CD4-positive, CD25-positive, alpha-beta regulatory T cell (primary cell): ENCODE measurements at regions not wholly inside any gene's neighbourhood (a gene's known extent, or its start where the extent isn't known, plus 50 kb on each side); places are given as distances from the start of the nearest gene placed in this dataset.

Experiments
- ATAC-seq, 2 donors: fragments of 150-1000 bp; cut with Tn5 transposase; one replicate each; pipeline ENCODE4 v1.10.0; 2021; ENCODE audit warnings: low read depth in 2 of 2, moderate number of reproducible peaks in 2 of 2, moderate library complexity in 1 of 2
- DNase-seq, 3 donors: peaks; one replicate each; pipeline versions ENCODE4 v3.0.0 to v3.0.0-alpha.2; 2012 to 2022; ENCODE audit warnings: mixed read lengths in 1 of 3
- H3K27ac ChIP-seq: one replicate; pipeline ENCODE4 v1.7.0; 2013; ENCODE audit warnings: mild to moderate bottlenecking, low read length; ENCODE audit not compliant: insufficient read depth, poor library complexity, severe bottlenecking
- H3K27me3 ChIP-seq: one replicate; pipeline ENCODE4 v1.7.0; 2013; ENCODE audit warnings: low read length; ENCODE audit not compliant: control insufficient read depth, insufficient read depth
- H3K36me3 ChIP-seq: one replicate; pipeline ENCODE4 v1.7.0; 2013; ENCODE audit warnings: mild to moderate bottlenecking, low read length, moderate library complexity; ENCODE audit not compliant: control insufficient read depth, insufficient read depth
- H3K4me1 ChIP-seq: 2 replicates; pipeline ENCODE4 v1.7.0; 2013; ENCODE audit warnings: mild to moderate bottlenecking, low read length; ENCODE audit not compliant: insufficient read depth, control insufficient read depth, poor library complexity, severe bottlenecking
- H3K4me3 ChIP-seq: one replicate; pipeline ENCODE4 v1.7.0; 2013; ENCODE audit warnings: low read depth, mild to moderate bottlenecking, low read length, moderate library complexity
- H3K9me3 ChIP-seq, 2 experiments: 1 replicate in 1 of 2; 2 replicates in 1 of 2; pipeline ENCODE4 v1.7.0; 2013; ENCODE audit warnings: low read length in 2 of 2, mild to moderate bottlenecking in 1 of 2, moderate library complexity in 1 of 2; ENCODE audit not compliant: control insufficient read depth in 2 of 2
- H3K27ac Mint-ChIP-seq, 3 donors: one replicate each; pipeline ENCODE4 v1.8.0; 2020 to 2022; ENCODE audit warnings: mild to moderate bottlenecking in 3 of 3, mixed read lengths in 3 of 3, moderate library complexity in 2 of 3
- H3K27me3 Mint-ChIP-seq: one replicate; pipeline ENCODE4 v1.8.0; 2022; ENCODE audit warnings: mild to moderate bottlenecking, mixed read lengths
- H3K36me3 Mint-ChIP-seq: one replicate; pipeline ENCODE4 v1.8.0; 2020; ENCODE audit warnings: mixed read lengths
- H3K4me1 Mint-ChIP-seq, 4 donors: one replicate each; pipeline ENCODE4 v1.8.0; 2020 to 2022; ENCODE audit warnings: mixed read lengths in 4 of 4, mild to moderate bottlenecking in 1 of 4
- H3K4me3 Mint-ChIP-seq, 4 donors: one replicate each; pipeline ENCODE4 v1.8.0; 2020 to 2022; ENCODE audit warnings: mild to moderate bottlenecking in 4 of 4, mixed read lengths in 4 of 4, moderate library complexity in 3 of 4
- H3K9me3 Mint-ChIP-seq, 7 donors: one replicate each; pipeline ENCODE4 v1.8.0; 2020 to 2022; ENCODE audit warnings: mixed read lengths in 7 of 7, mild to moderate bottlenecking in 3 of 7, moderate library complexity in 2 of 7

GRCh38 chr14:34063470-34064164, 112.7 kb upstream of the EGLN3 start:
- no peak for ATAC-seq
- H3K27me3 Mint-ChIP-seq: peaks cover 17% of the 10 kb centered on the region

DNA sequence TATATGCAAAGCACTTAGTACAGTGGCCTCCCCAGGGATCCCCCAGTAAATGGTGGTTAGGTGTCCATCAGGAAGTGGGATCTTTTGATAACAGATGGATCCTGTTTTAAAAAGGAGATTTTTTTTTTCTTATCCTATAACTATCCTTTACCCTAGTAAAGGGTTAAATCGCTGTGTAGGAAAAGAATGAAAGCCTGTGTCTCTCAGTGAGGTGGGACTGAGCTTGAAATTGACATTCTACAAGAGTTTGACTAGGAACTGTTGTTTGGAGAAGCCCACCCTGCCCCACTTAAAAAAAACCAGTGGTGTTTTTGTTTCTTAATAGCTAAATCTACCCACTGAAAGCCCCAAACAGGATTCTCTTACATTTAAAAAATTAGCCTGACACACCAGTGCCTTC, 112.2 kb upstream of the EGLN3 start:
- Histone ChIP-seq H3K27ac (no peak overlapping the region), H3K36me3 (no peaks in the 10 kb centered on the region), H3K9me3 (no peaks in the 10 kb centered on the region), H3K4me1 (no peaks in the 10 kb centered on the region), H3K27me3 (peaks cover 3% of the 10 kb centered on the region), H3K4me3 (no peak overlapping the region)
- DNase-seq: no peak
- peaks cover 17% of the 10 kb centered on the region for H3K27me3 Mint-ChIP-seq
- H3K9me3 Mint-ChIP-seq: peaks cover 0 to 2% (median 0%) of the 10 kb centered on the region in 7 donors
- no peak overlapping the region for H3K4me3 Mint-ChIP-seq
- no peak for ATAC-seq
- peaks cover 0 to 7% (median 0%) of the 10 kb centered on the region in 4 donors for H3K4me1 Mint-ChIP-seq
- no peak overlapping the region for H3K27ac Mint-ChIP-seq
- H3K36me3 Mint-ChIP-seq: no peaks in the 10 kb centered on the region

More at GRCh38 chr14:34063470-34064164, 112.7 kb upstream of the EGLN3 start:
- no peaks in the 10 kb centered on the region for H3K9me3 ChIP-seq
- no peak overlapping the region for H3K4me3 ChIP-seq
- Mint-ChIP-seq H3K9me3 (peaks cover 0 to 4% (median 0%) of the 10 kb centered on the region in 7 donors), H3K4me1 (peaks cover 0 to 7% (median 0%) of the 10 kb centered on the region in 4 donors), H3K36me3 (no peaks in the 10 kb centered on the region), H3K27ac (no peak overlapping the region), H3K4me3 (no peak overlapping the region)
- no peak for DNase-seq
- peaks cover 3% of the 10 kb centered on the region for H3K27me3 ChIP-seq
- no peak overlapping the region for H3K27ac ChIP-seq
- H3K36me3 ChIP-seq: no peaks in the 10 kb centered on the region
- H3K4me1 ChIP-seq: no peaks in the 10 kb centered on the region

- DNase-seq (no peak), ATAC-seq (no peak)
- peaks cover 0 to 7% (median 0%) of the 10 kb centered on the region in 4 donors for H3K4me1 Mint-ChIP-seq
- peaks cover 0 to 2% (median 0%) of the 10 kb centered on the region in 7 donors for H3K9me3 Mint-ChIP-seq
- peaks cover 17% of the 10 kb centered on the region for H3K27me3 Mint-ChIP-seq
- H3K36me3 ChIP-seq: no peaks in the 10 kb centered on the region
- peaks cover 3% of the 10 kb centered on the region for H3K27me3 ChIP-seq
- no peak overlapping the region for H3K27ac Mint-ChIP-seq
- H3K4me3 ChIP-seq: no peak overlapping the region
- H3K9me3 ChIP-seq: no peaks in the 10 kb centered on the region
- no peaks in the 10 kb centered on the region for H3K36me3 Mint-ChIP-seq
- no peak overlapping the region for H3K27ac ChIP-seq
- H3K4me3 Mint-ChIP-seq: no peak overlapping the region
- no peaks in the 10 kb centered on the region for H3K4me1 ChIP-seq
Measured at GRCh38 chr14:34062353-34062973, 111.6 kb upstream of the EGLN3 start.

- peaks cover 3% of the 10 kb centered on the region for H3K27me3 ChIP-seq
- peak overlapping the region; percentile 59 to 77 (median 66) for H3K4me3 Mint-ChIP-seq
- no peak for ATAC-seq
Measured at GRCh38 chr14:34060651-34060999, 109.8 kb upstream of the EGLN3 start.

GRCh38 chr14:34059925-34060650, 109.2 kb upstream of the EGLN3 start:
- ATAC-seq (peak; percentile 59 to 65), DNase-seq (peak in 1 of 3 donors; percentile 72)
- H3K36me3 ChIP-seq: no peaks in the 10 kb centered on the region
- H3K4me1 ChIP-seq: no peaks in the 10 kb centered on the region
- peaks cover 3% of the 10 kb centered on the region for H3K27me3 ChIP-seq
- H3K4me3 ChIP-seq: no peak overlapping the region
- peaks cover 17% of the 10 kb centered on the region for H3K27me3 Mint-ChIP-seq
- H3K4me1 Mint-ChIP-seq: peaks cover 0 to 7% (median 0%) of the 10 kb centered on the region in 4 donors
- no peak overlapping the region for H3K27ac Mint-ChIP-seq
- no peaks in the 10 kb centered on the region for H3K9me3 ChIP-seq
- H3K4me3 Mint-ChIP-seq: peak overlapping the region; percentile 59 to 77 (median 66)
- H3K36me3 Mint-ChIP-seq: no peaks in the 10 kb centered on the region
- no peak overlapping the region for H3K27ac ChIP-seq
- no peaks in the 10 kb centered on the region for H3K9me3 Mint-ChIP-seq

More at GRCh38 chr14:34060651-34060999, 109.8 kb upstream of the EGLN3 start:
- peak in 1 of 3 donors; percentile 14 for DNase-seq
- Mint-ChIP-seq H3K27ac (no peak overlapping the region), H3K9me3 (no peaks in the 10 kb centered on the region), H3K4me1 (peaks cover 0 to 7% (median 0%) of the 10 kb centered on the region in 4 donors), H3K36me3 (no peaks in the 10 kb centered on the region), H3K27me3 (peaks cover 17% of the 10 kb centered on the region)
- Histone ChIP-seq H3K27ac (no peak overlapping the region), H3K4me1 (no peaks in the 10 kb centered on the region), H3K4me3 (no peak overlapping the region), H3K9me3 (no peaks in the 10 kb centered on the region), H3K36me3 (no peaks in the 10 kb centered on the region)

DNA sequence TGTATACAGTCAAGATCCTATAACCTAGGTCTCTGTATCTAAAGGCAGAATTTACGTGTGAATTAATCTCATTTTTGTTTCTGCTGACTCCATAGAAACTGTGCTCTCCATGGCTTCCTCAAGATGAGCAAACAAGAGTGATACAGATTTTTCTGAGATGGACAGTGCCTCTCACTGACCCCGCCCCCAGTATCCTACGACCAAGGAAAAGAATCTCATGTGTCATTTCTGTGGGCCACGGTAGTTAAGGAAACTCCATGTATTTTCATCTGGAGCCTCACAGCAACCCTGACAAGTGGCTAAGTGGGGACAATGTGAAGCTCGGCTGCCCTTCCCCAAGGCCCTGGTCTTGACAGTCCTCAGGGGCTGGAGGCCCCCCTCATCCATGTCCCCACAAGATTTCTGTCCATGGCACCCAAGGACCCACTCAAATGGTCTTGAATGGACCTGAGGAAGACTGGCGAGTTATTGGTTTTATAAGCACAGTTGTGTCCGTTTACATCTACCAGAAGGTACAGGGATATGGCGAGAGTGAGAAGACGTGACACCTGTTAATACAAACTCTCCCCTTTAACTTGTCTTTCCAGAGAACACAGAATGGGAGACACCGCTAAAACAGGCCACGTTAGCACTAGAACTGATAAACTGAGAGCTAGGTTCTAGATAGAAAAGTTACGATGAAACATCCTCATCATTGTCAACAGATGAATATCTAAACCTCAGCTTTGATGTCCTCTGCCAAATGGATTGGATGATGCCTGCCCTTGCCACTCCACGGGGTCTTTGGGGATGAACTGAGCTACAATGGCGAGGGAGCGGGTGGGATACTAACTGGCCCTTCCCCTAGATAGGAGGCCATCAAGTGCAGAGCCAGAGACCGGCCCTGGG, 108.4 kb upstream of the EGLN3 start:
- no peaks in the 10 kb centered on the region for H3K9me3 Mint-ChIP-seq
- no peaks in the 10 kb centered on the region for H3K36me3 Mint-ChIP-seq
- no peak for DNase-seq
- H3K4me1 Mint-ChIP-seq: peaks cover 0 to 7% (median 0%) of the 10 kb centered on the region in 4 donors
- H3K27me3 Mint-ChIP-seq: peaks cover 15% of the 10 kb centered on the region
- Histone ChIP-seq H3K36me3 (no peaks in the 10 kb centered on the region), H3K4me3 (no peak overlapping the region), H3K9me3 (no peaks in the 10 kb centered on the region), H3K27me3 (peaks cover 3% of the 10 kb centered on the region), H3K27ac (no peak overlapping the region), H3K4me1 (no peaks in the 10 kb centered on the region)
- no peak overlapping the region for H3K27ac Mint-ChIP-seq
- H3K4me3 Mint-ChIP-seq: peak overlapping the region in 3 of 4 donors; percentile 36 to 44 (median 36)
- ATAC-seq: no peak

- DNase-seq (no peak), ATAC-seq (no peak)
- Mint-ChIP-seq H3K36me3 (no peaks in the 10 kb centered on the region), H3K9me3 (peaks cover 0 to 2% (median 0%) of the 10 kb centered on the region in 7 donors), H3K27ac (no peak overlapping the region), H3K4me1 (peaks cover 0 to 7% (median 0%) of the 10 kb centered on the region in 4 donors), H3K27me3 (peaks cover 12% of the 10 kb centered on the region), H3K4me3 (no peak overlapping the region)
- H3K4me1 ChIP-seq: no peaks in the 10 kb centered on the region
- no peak overlapping the region for H3K4me3 ChIP-seq
- no peak overlapping the region for H3K27ac ChIP-seq
- no peaks in the 10 kb centered on the region for H3K9me3 ChIP-seq
- peaks cover 3% of the 10 kb centered on the region for H3K27me3 ChIP-seq
- H3K36me3 ChIP-seq: no peaks in the 10 kb centered on the region
Measured at GRCh38 chr14:34058510-34058909, 107.6 kb upstream of the EGLN3 start.
